ENCODE measurements at regions not wholly inside any gene's neighbourhood (a gene's known extent, or its start where the extent isn't known, plus 50 kb on each side); places are given as distances from the start of the nearest gene placed in this dataset.
A peak's percentile ranks its signal among the peaks of the same experiment; 100 is the strongest.

DNA sequence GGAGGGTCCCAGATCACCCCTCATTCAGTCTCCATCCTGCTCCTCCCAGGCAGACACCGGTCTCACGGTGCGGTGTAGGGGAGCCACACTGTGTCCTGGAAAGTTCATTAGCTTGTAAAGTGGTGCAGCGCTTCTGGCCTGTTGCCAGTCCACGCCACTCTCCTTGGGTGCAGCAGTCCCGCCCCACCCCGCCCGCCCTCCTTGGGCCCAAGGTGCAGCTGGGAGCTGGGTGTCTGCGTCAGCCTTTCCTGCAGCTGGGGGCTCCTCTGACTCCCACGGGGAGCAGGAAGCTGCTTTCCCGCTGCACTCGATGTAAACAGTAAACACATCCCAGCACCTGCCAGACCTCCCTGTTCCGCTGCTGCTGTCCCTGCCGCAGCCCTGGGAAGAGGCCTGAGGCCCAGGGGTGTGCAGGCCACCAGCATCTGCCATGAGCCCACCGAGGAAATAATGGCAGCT is 53.8 kb upstream of the ASB18 start:
- no peak for DNase-seq

DNA sequence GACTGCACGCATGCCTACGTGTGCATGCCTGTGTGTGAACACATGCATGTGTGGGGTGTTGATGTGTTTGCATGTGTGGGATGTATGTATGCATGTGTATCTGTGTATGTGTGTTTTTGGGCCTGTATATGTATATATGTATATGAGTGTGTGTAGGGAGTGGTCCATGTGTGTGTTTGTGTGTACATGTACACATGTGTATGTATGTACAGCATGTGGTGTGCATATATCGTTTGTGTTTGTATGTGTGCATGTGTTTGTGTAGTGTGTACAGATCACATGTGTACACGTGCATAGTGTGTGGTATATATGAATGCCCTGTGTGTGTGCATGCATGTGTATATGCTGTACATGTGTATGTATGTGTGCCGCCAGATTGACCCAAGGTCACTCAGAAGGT is 54.2 kb upstream of the ASB18 start:
- DNase-seq, result no peak

GRCh38 chr2:236319036-236319435 is 54.8 kb upstream of the ASB18 start:
- DNase-seq, result no peak

- no peak for DNase-seq
Observed at GRCh38 chr2:236321415-236321814, 57.2 kb upstream of the ASB18 start.

DNA sequence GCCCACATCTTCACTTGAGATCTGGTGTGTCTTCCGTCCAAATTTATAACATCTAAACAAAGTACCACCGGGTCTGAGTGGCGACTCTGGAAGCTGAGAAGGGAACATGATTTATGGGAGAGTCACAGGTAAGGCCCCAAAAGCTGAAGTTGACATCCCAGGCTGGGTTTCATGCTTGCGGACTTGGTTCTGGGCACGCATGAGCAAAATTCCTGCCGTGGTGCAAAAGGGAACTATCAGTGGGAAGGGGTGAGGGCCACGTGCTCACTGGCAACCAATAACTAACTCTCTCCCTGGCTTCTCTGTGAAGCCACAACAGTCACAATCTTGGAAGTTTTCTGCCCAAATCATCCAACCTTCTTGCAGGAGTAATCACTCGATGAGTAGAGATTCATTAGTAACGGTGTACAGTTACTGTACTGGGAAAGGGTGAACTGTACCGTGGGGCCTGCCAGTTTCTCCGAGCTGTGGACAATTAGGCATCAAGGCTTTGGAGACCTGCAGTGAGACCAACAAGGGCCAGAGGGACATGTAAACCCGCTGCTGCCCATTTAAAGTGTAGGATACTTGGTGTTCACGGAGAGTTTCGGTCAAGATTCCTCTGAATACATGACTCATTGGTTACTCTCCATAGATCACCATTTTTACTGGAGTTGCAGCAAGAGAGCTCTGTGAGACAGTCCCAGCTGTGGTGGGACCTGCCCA is 69.4 kb upstream of the ASB18 start:
- DNase-seq, result no peak

DNA sequence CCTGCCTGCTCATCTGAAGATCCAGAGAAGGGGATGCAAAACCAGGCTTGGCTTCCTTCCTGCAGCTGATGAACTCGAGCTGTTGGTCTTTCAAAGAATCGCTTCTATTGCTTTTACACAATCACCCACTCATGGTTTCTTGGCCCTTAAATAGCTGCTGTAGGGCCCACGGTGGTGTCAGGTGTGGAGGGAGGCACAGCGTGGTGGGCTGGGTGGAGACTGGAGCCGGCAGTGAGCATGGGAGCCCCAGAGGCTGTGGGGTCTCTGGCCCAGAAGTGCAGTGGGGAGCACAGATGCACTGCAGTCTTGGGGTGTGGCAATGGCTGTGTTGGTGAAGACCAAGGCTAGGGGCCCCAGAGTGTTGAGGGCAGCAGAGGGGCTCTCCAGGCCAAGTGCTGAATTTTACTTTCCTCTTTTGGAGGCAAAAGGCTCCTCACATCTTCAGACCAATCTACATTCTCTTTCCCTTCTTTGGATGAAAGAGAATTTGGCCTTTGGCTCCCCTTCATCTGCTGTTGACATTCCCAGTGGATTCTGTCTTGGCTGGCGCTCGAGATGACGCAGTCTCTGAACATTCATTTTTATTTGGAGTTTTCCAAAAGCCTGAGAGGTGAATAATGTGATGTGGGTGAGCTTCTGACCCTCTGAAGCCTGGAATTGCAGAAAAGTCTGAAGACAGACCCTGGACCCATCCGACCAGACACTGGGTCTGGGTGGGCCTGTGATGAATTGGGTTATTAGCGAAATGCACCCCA is 70.1 kb upstream of the ASB18 start:
- DNase-seq, result no peak

GRCh38 chr2:236335696-236336574 is 71.7 kb upstream of the ASB18 start:
- no peak for DNase-seq

- no peak for DNase-seq
Observed at GRCh38 chr2:236336575-236337464, 72.6 kb upstream of the ASB18 start.

DNA sequence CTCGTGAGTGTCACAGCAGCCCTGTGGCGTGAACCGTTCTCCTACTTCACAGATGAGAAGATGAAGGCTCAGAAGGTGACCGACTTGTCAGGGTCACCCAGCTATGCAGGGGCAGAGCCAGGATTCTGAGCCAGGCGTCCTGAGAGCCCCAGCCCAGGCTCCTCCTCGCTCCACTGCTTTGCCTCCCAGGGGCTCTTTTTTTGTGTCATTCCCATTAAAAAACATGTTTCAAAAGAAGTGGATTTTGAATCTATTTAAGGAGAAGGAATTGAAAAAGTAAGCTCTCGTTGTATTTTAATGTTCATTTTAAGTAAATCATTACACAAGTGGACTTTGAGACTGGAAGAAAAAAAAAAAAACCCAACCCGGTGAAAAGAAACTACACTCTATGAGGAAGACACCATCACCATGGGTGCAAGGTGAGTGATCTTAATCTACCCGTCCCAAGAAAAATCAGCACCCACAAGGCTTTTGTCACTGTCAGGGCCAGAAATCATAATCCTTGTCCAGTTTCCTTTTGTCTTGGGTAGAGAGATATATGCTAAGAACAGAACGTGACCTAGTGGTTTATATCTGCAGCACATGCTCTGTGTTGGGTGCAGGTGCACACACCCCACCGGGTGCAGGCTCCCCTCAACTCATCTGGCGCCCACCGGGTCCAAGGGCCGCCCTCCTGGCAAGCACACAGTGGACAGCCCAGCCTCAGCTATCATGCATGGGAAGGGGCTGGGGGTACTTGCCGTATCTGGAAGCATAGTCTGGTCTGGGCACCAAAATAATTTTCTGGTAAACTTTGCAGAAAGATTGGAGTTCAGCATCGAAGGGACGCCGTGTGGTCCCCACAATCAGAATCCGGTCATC is 73.5 kb upstream of the ASB18 start:
- no peak for DNase-seq

DNA sequence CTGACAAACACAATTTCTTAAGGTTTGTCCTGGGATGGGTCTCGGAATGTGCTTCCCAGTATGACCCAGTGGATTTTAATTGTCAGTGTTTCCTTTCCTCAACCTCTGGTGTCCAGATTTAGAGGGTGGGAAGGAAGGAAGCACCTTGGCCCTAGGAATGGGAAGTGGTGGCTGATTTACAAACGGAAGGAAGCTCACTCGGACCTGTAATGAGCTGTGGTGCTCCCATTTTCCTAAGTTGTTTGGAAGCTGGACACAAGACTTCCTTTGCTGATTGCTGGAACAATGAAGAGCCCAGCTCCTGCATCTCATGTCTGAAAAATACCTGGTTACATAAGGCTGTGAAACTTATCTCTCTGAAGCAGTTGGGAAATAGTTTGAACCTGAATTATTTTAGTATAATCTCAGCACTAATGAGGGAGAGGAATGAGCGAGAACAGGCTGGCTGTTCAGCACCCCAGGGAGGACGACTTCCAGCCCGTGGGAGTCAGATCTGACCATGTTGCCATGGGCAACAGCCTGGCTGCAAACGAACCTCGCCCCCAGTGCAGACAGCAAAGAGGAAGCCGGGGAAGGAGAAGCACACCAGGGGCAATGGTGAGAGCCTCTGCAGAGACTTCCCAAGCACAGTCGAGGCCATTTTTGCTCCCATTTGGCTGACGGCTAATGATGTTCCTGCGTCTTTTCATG is 74.4 kb upstream of the ASB18 start:
- DNase-seq, result no peak

GRCh38 chr2:236340251-236340650 is 76.0 kb upstream of the ASB18 start:
- DNase-seq, result no peak

GRCh38 chr2:236341067-236341466 is 76.9 kb upstream of the ASB18 start:
- no peak for DNase-seq

DNA sequence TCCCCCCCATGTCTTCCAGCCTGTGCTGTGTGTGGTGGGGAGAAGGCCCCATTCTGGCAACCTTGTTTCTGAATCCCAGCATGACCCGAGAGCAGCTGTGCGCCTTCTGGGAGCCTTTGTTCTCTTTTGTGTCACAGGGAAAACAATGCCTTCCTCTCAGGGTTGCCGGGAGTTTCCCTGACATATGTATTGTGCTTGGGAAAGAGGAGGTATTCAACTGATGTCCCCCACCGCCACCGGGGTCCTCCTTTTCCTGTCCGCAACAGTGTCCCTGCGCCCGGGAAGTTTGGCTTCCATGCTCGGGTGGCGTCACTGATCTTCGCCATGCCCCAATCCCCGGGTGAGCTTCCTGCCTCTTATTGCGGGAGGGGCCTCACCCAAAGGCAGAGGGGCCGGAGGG is 77.5 kb upstream of the ASB18 start:
- DNase-seq, result no peak

DNA sequence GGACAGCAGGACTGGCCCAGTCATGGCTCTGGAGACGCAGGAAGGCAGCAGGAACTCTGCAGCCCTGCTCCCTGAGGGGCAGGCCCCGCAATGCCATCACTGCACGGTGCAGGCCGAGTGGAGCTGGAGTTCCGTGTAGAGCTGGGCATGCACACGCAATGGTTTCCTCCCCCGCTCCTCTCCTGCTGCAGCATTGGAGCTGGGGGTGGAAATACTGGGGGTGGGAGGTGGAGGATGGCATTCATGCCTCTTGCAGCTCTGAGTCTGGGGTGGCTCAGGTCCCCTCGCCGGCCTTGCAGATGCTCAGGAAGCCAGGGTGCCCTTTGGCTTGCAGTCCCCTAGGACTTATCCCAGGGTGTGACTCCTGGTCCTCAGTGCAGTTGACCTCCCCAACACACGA is 78.3 kb upstream of the ASB18 start:
- DNase-seq, result no peak

DNA sequence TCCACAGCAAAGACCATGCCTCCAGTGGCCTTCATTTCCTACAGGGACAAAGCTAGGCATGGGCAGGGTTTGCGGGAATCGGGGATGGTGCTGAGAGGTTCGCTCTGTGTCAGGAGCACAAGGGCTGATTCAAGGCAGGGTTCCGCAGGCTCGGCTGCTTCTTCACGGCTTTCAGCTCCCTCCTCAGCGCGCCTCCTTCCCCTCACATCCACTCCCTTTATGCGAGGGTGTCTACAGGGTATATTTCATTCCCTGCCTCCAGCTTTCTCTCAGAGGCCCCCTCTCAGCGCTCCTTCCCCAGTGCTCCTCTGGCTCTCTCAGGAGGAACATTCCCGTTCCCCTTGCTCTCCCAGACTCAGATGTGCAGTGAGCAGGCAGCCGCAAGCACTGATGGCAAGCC is 78.7 kb upstream of the ASB18 start:
- DNase-seq, result no peak

- peak; percentile 47 to 60 for DNase-seq
Observed at GRCh38 chr2:236343400-236344161, 79.4 kb upstream of the ASB18 start.

GRCh38 chr2:236344446-236344845 is 80.2 kb upstream of the ASB18 start:
- DNase-seq, result no peak

DNA sequence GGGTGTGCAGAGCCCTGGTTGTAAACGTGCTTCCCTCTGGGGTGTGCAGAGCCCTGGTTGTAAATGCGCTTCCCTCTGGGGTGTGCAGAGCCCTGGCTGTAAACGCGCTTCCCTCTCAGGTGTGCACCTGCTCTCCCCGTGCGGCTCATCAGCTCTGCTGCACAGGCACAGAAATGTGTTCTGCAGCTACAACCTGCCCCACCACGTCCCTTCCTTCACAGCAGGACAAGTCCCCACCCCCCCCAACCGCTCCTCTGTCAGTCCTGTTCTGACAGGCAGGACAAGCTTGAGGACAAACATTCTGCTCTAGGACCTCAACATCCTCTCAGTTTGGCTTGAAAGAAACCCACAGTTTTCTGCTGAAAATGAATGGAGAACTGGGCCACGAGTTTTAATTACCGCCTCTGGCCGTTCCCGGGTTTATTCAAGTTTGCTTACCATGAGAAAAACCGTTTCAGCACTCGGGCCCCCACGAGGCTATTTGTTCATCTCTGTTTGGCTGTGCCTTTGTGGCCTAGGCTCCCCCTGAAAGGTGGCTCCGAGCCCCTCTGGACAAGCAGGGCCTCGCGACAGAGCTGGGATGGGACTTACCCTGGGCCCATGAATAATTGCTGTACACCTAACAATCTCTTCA is 81.0 kb upstream of the ASB18 start:
- no peak for DNase-seq

- DNase-seq, result no peak
Observed at GRCh38 chr2:236346366-236346765, 82.2 kb upstream of the ASB18 start.

DNA sequence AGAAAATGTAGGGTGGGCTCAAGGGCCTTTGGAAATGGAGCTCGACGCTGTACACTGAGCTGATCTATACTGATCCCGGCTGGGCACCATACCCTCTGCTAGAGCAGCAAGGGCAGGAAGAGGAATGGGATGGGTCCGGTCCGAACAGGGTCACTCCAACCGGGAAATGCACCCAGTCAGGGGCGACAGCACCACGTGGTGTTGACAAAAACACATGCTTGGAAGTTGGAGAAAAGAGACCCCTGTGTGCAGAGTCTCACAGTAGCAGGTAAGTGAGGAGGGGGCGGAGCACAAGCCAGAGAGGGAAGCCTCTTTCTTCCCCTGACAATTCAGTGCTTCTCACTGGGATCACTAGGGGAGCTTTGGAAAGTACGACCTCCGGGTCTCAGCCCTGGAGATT is 84.1 kb upstream of the ASB18 start:
- no peak for DNase-seq

Measured in NCI-H1930 (cell line).